Endothelial cell of umbilical vein (primary cell): ENCODE measurements at regions not wholly inside any gene's neighbourhood (a gene's known extent, or its start where the extent isn't known, plus 50 kb on each side); places are given as distances from the start of the nearest gene placed in this dataset.

Experiments used
- BruUV-seq: library from RNA; stranded (reverse); fragments of 400-500 nt; replicated peaks from 2 replicates; lab custom pipeline; 2021; lab: Mats Ljungman, UMichigan
- CTCF ChIA-PET: fragments of 300-600, 350-600 bp; sonication (Branson Sonifier 250); formaldehyde crosslinking; loops from one replicate; lab custom pipeline; 2021; ENCODE audit warnings: antibody characterized with exemption, inconsistent platforms; lab: Charles Lee
- POLR2A ChIA-PET: fragments of 300-600, 350-600 bp; sonication (Branson Sonifier 250); formaldehyde crosslinking; loops from one replicate; lab custom pipeline; 2021; ENCODE audit warnings: antibody characterized with exemption, inconsistent platforms; lab: Charles Lee
- DNase-seq: peaks from one replicate; pipeline ENCODE4 v3.0.0-alpha.2; 2011; ENCODE audit warnings: low read depth, low spot score
- FAIRE-seq: peaks from 2 replicates; lab custom pipeline; 2011; peaks lifted over from hg19 to GRCh38; lab: Jason Lieb, UNC
- H2AFZ ChIP-seq: 2 replicates; pipeline ENCODE4 v1.6.0; 2012; ENCODE audit warnings: low read depth, low read length, control low read depth, inconsistent platforms
- H3K27ac ChIP-seq: 2 replicates; pipeline ENCODE4 v1.5.1; 2011; ENCODE audit warnings: low read depth, mild to moderate bottlenecking, control low read depth, low read length, moderate library complexity; ENCODE audit not compliant: insufficient read depth
- H3K27me3 ChIP-seq, 2 experiments: 2 replicates each; pipeline versions ENCODE4 v1.6.0 to v1.6.1; 2011; ENCODE audit warnings: low read length in 2 of 2, mixed read lengths in 1 of 2; ENCODE audit not compliant: control insufficient read depth in 2 of 2, insufficient read depth in 2 of 2
- H3K36me3 ChIP-seq, 2 experiments: 2 replicates in 1 of 2; 3 replicates in 1 of 2; pipeline ENCODE4 v1.5.1; 2011; ENCODE audit warnings: low read length in 2 of 2, mild to moderate bottlenecking in 1 of 2, moderate library complexity in 1 of 2; ENCODE audit not compliant: control insufficient read depth in 2 of 2, insufficient read depth in 2 of 2; ENCODE audit errors: extremely low read depth in 1 of 2
- H3K4me1 ChIP-seq: 3 replicates; pipeline ENCODE4 v1.5.1; 2011; ENCODE audit warnings: mild to moderate bottlenecking, low read length; ENCODE audit not compliant: control insufficient read depth, insufficient read depth; ENCODE audit errors: extremely low read depth
- H3K4me2 ChIP-seq: 2 replicates; pipeline ENCODE4 v1.6.1; 2011; ENCODE audit warnings: low read length, control low read depth, mixed read lengths; ENCODE audit not compliant: insufficient read depth
- H3K4me3 ChIP-seq, 3 experiments: fragments of 200-600 bp in 1 of 3; sonication (generic), shearing (Covaris generic) in 1 of 3; replicated peaks in 1 of 3; 2 replicates each; pipeline ENCODE4 v1.5.1; 2011 to 2016; ENCODE audit warnings: control low read depth in 3 of 3, low read length in 3 of 3, mild to moderate bottlenecking in 2 of 3, inconsistent platforms in 1 of 3, low read depth in 1 of 3, moderate library complexity in 1 of 3; ENCODE audit not compliant: insufficient read depth in 1 of 3
- H3K79me2 ChIP-seq: 2 replicates; pipeline ENCODE4 v1.6.0; 2012; ENCODE audit warnings: low read length, inconsistent platforms; ENCODE audit not compliant: control insufficient read depth, insufficient read depth
- H3K9ac ChIP-seq: replicated peaks from 2 replicates; pipeline ENCODE3; 2011; ENCODE audit warnings: low read length, control low read depth; ENCODE audit not compliant: insufficient read depth; ENCODE audit errors: extremely low read depth
- H3K9me1 ChIP-seq: replicated peaks from 3 replicates; pipeline ENCODE4 v1.6.0; 2011; ENCODE audit warnings: mild to moderate bottlenecking, low read length; ENCODE audit not compliant: control insufficient read depth, insufficient read depth; ENCODE audit errors: extremely low read depth
- H3K9me3 ChIP-seq: replicated peaks from 2 replicates; pipeline ENCODE4 v1.5.1; 2012; ENCODE audit warnings: low read length, inconsistent platforms; ENCODE audit not compliant: control insufficient read depth, insufficient read depth
- H4K20me1 ChIP-seq: replicated peaks from 2 replicates; pipeline ENCODE3; 2011; ENCODE audit warnings: mild to moderate bottlenecking, low read length; ENCODE audit not compliant: control insufficient read depth, insufficient read depth; ENCODE audit errors: extremely low read depth
- CTCF ChIP-seq, 2 donors: IDR thresholded peaks; 1 replicate in 1 of 2; 2 replicates in 1 of 2; pipeline ENCODE4 v1.5.1; 2011; ENCODE audit warnings: low read length in 2 of 2, mild to moderate bottlenecking in 2 of 2, moderate library complexity in 2 of 2, control low read depth in 1 of 2, inconsistent platforms in 1 of 2, low read depth in 1 of 2; ENCODE audit not compliant: insufficient read depth in 1 of 2; ENCODE audit errors: extremely low read depth in 1 of 2
- EZH2 ChIP-seq: IDR thresholded peaks from 2 replicates; pipeline ENCODE4 v1.6.1; 2012; ENCODE audit warnings: borderline replicate concordance, low read depth, mild to moderate bottlenecking, moderate library complexity, low read length, inconsistent platforms; ENCODE audit not compliant: severe bottlenecking
- FOS ChIP-seq: IDR thresholded peaks from 2 replicates; pipeline ENCODE4 v1.6.1; 2011; ENCODE audit warnings: mild to moderate bottlenecking, low read length, moderate library complexity, borderline replicate concordance; ENCODE audit not compliant: insufficient read depth
- GATA2 ChIP-seq: IDR thresholded peaks from 2 replicates; pipeline ENCODE4 v1.7.0; 2011; ENCODE audit warnings: low read depth, mild to moderate bottlenecking, moderate library complexity, mixed read lengths, low read length; ENCODE audit not compliant: insufficient read length, insufficient read depth
- JUN ChIP-seq: IDR thresholded peaks from 2 replicates; pipeline ENCODE4 v1.6.1; 2011; ENCODE audit warnings: borderline replicate concordance, low read depth; ENCODE audit not compliant: insufficient read length, insufficient read depth
- MAX ChIP-seq: IDR thresholded peaks from 2 replicates; pipeline ENCODE4 v1.6.1; 2011; ENCODE audit not compliant: insufficient read depth, insufficient read length
- MYC ChIP-seq: IDR thresholded peaks from one replicate; pipeline ENCODE4 v1.6.1; 2011; ENCODE audit warnings: mild to moderate bottlenecking, low read depth, low read length
- POLR2A ChIP-seq: IDR thresholded peaks from 2 replicates; pipeline ENCODE4 v1.6.1; 2012; ENCODE audit warnings: low read depth, mild to moderate bottlenecking, control low read depth, low read length
- POLR2AphosphoS5 ChIP-seq: IDR thresholded peaks from 2 replicates; pipeline ENCODE4 v1.6.1; 2012; ENCODE audit warnings: low read depth, mild to moderate bottlenecking, control low read depth, low read length, moderate library complexity; ENCODE audit not compliant: insufficient read depth
- dilution Hi-C: fragments of 300-500 bp; cut with MboI; formaldehyde crosslinking; loops from one replicate; pipeline ENCODE4 v1.15.0; 2019; ENCODE audit warnings: low sequenced_read_pairs; ENCODE audit not compliant: extremely low pct_ligation_motif_present
- intact Hi-C: fragments of 100-400 bp; cut with micrococcal nuclease; formaldehyde crosslinking; loops from one replicate; pipeline ENCODE4 v1.10.0; 2022

GRCh38 chr5:158115468-158115867 lies 256.5 kb upstream of the CLINT1 start:
- Histone ChIP-seq H3K27me3 (no peaks in the 10 kb centered on the region), H3K9me1 (no peaks in the 10 kb centered on the region), H3K9ac (no peak overlapping the region), H3K36me3 (no peaks in the 10 kb centered on the region), H2AFZ (no peak overlapping the region), H3K4me2 (no peak overlapping the region), H3K4me3 (no peak overlapping the region), H3K79me2 (no peaks in the 10 kb centered on the region), H4K20me1 (no peaks in the 10 kb centered on the region), H3K4me1 (no peaks in the 10 kb centered on the region), H3K9me3 (no peaks in the 10 kb centered on the region), H3K27ac (no peak overlapping the region)
- dilution Hi-C loops (no loop called here), intact Hi-C loops (no loop called here)
- no peak for DNase-seq
- TF ChIP-seq POLR2AphosphoS5: no peak
- TF ChIP-seq FOS: no peak
- no peak for TF ChIP-seq MYC
- TF ChIP-seq JUN: no peak
- no peak for TF ChIP-seq GATA2
- no peak for TF ChIP-seq CTCF (IDR thresholded peaks at IDR 0.05; ENCODE audit: extremely low read depth in 1 of 2, insufficient read depth in 1 of 2, low read depth in 1 of 2, low read length in 2 of 2)
- no peak for TF ChIP-seq MAX
- TF ChIP-seq EZH2: no peak
- TF ChIP-seq POLR2A: no peak
- CTCF ChIA-PET: no interaction called here
- no peak for FAIRE-seq
- POLR2A ChIA-PET: no interaction called here
- no TSS peak for BruUV-seq
